ENCODE measurements at regions not wholly inside any gene's neighbourhood (a gene's known extent, or its start where the extent isn't known, plus 50 kb on each side); places are given as distances from the start of the nearest gene placed in this dataset.

DNA sequence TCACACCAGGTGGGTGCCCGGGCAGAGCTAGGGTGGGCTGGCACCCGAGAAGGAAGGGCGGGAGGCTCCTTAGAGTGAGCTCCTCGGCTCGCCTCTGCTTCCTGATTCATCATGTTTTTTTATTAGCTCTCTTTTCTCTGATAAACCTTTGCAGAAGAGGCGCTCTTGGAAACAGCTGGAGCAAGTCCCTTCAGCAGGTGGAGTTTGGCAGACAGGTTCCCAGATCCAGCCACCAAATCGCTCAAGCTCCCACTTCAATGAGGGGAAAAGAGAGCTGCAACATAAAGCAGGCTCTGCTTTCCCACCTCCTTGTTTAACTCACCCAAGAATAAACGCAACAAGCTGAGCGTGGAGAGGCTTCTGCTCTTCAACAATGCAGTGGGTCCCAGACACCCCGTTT, 244.8 kb downstream of the TSHZ3 start:
- POLR2A ChIA-PET, result no interaction called here
- CTCF ChIA-PET, result interaction anchor here (0.8 to 1.6 kb wide), 3 partner anchors 11 to 444 kb away, joined by 3 to 5 read pairs (median 3); no protein-coding TSS in a partner anchor

DNA sequence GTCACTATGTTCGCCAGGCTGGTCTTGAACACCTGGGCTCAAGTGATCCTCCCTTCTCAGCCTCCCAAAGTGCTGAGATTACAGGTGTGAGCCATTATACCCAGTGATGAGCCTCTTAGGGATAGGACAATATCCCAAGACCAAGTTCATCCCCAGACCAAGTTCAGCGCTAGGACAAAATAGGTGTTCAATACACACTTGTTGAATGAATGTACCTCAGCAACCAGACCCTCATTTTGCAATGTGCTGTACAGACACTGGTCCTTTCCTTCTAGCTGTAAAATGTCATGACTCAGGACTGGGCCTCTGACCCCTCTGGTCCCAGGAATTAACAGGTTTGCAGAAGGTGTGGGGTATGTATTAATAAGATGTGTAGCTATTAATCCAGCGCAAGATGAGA, 246.0 kb downstream of the TSHZ3 start:
- H3K4me3 ChIP-seq (ENCODE audit: low read depth, low read length), result no peak overlapping the region
- ChIA-PET POLR2A (no interaction called here), CTCF (interaction anchor here (0.6 to 1.2 kb wide), 3 partner anchors 13 to 39 kb away, joined by 3 read pairs; no protein-coding TSS in a partner anchor)
- no peaks in the 10 kb centered on the region for H3K36me3 ChIP-seq (ENCODE audit: control insufficient read depth, insufficient read depth, low read length)
- DNase-seq (ENCODE audit: low read depth), result no peak
- H3K27me3 ChIP-seq (ENCODE audit: control insufficient read depth, insufficient read depth, low read length), result no peaks in the 10 kb centered on the region; the same call in 1 of the 2 replicates
- TF ChIP-seq, protein P1, sequence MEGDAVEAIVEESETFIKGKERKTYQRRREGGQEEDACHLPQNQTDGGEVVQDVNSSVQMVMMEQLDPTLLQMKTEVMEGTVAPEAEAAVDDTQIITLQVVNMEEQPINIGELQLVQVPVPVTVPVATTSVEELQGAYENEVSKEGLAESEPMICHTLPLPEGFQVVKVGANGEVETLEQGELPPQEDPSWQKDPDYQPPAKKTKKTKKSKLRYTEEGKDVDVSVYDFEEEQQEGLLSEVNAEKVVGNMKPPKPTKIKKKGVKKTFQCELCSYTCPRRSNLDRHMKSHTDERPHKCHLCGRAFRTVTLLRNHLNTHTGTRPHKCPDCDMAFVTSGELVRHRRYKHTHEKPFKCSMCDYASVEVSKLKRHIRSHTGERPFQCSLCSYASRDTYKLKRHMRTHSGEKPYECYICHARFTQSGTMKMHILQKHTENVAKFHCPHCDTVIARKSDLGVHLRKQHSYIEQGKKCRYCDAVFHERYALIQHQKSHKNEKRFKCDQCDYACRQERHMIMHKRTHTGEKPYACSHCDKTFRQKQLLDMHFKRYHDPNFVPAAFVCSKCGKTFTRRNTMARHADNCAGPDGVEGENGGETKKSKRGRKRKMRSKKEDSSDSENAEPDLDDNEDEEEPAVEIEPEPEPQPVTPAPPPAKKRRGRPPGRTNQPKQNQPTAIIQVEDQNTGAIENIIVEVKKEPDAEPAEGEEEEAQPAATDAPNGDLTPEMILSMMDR (IDR thresholded peaks at IDR 0.05; ENCODE audit: insufficient read depth, low read depth, low read length), result no peak

More for the DNA sequence above, 244.8 kb downstream of the TSHZ3 start:
- TF ChIP-seq, protein P1 (IDR thresholded peaks at IDR 0.05; ENCODE audit: insufficient read depth, low read depth, low read length), result no peak
- DNase-seq (ENCODE audit: low read depth), result no peak
- Histone ChIP-seq H3K27me3 (ENCODE audit: control insufficient read depth, insufficient read depth, low read length) (no peaks in the 10 kb centered on the region; the same call in 1 of the 2 replicates), H3K4me3 (ENCODE audit: low read depth, low read length) (no peak overlapping the region), H3K36me3 (ENCODE audit: control insufficient read depth, insufficient read depth, low read length) (no peaks in the 10 kb centered on the region)

DNA sequence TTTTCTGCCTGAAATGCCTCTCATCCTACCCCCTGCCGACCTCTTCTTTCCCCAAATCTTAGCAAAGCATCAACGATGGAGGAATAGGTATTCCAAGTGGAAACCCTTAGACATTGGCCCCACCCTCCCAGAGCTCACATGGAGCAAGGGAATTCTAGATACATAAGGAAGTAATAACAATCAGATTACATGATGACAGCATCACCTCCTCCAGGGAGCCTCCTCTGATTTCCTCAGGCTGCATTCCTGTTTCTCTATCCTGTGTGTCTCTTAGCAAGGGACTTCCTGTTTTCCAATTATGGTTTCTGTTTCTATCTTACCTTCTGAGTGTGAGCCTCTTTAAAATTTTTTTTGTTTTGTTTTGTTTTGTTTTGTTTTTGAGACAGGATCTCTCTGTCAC, 246.6 kb downstream of the TSHZ3 start:
- CTCF ChIA-PET, result interaction anchor here (0.7 to 1.7 kb wide), 3 partner anchors 8 to 20 kb away, joined by 3 to 5 read pairs (median 3); no protein-coding TSS in a partner anchor

DNA sequence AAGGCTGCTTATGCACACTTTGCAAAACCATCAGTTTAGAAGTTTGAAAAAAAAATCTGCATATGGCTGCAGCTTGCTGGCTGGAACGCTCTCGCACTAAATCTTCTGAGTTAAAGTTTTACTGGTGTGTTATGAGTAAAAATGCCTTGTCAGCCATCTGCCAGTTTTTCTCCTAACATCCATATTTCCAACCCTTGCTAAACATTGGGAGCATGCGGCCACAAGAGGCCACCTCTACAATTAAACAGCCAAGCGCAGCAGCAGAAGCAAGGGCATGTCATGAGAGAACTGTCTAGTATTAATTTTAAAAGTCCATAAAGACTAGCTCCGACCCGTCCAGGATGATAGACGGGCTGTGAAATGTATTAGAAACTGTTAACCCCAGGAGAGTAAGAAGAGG, 248.3 kb downstream of the TSHZ3 start:
- DNase-seq (ENCODE audit: low read depth), result no peak
- ChIA-PET CTCF (interaction anchor here (0.8 to 3.0 kb wide), 3 partner anchors 9 to 448 kb away, joined by 3 to 20 read pairs (median 5); no protein-coding TSS in a partner anchor), POLR2A (no interaction called here)

More for the DNA sequence above, 246.6 kb downstream of the TSHZ3 start:
- Histone ChIP-seq H3K4me3 (ENCODE audit: low read depth, low read length) (no peak overlapping the region), H3K27me3 (ENCODE audit: control insufficient read depth, insufficient read depth, low read length) (no peaks in the 10 kb centered on the region), H3K36me3 (ENCODE audit: control insufficient read depth, insufficient read depth, low read length) (no peaks in the 10 kb centered on the region)
- TF ChIP-seq, protein P1 (IDR thresholded peaks at IDR 0.05; ENCODE audit: insufficient read depth, low read depth, low read length), result no peak
- DNase-seq (ENCODE audit: low read depth), result no peak
- POLR2A ChIA-PET, result no interaction called here

DNA sequence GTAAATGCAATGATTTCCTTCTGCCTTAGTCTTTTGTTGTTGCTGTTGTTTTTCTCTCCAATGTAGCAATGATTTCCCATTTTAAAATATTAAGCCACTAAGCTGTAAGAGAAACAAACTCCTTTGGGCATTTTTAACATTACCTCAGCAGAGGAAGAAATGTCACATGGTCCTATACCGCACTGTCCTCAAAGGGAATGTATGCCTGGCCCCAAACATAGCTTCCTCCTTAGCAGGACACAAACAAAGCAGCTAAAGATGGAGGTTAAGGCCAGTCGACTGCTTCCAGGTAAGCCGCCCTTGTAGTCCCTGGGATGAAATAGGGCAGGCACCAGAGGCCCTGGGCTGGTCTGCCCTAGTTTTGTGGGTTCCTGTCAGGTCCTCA, 249.0 kb downstream of the TSHZ3 start:
- CTCF ChIA-PET, result interaction anchor here (3.0 kb wide), 1 partner anchor 10 kb away, joined by 20 read pairs; no protein-coding TSS in a partner anchor
- no peaks in the 10 kb centered on the region for H3K27me3 ChIP-seq (ENCODE audit: control insufficient read depth, insufficient read depth, low read length)
- no peak for DNase-seq (ENCODE audit: low read depth)
- TF ChIP-seq, protein P1 (IDR thresholded peaks at IDR 0.05; ENCODE audit: insufficient read depth, low read depth, low read length), result no peak
- POLR2A ChIA-PET, result no interaction called here
- H3K4me3 ChIP-seq (ENCODE audit: low read depth, low read length), result no peak overlapping the region
- H3K36me3 ChIP-seq (ENCODE audit: control insufficient read depth, insufficient read depth, low read length), result no peaks in the 10 kb centered on the region

More for the DNA sequence above, 248.3 kb downstream of the TSHZ3 start:
- no peak overlapping the region for H3K4me3 ChIP-seq (ENCODE audit: low read depth, low read length)
- H3K36me3 ChIP-seq (ENCODE audit: control insufficient read depth, insufficient read depth, low read length), result no peaks in the 10 kb centered on the region
- TF ChIP-seq, protein P1 (IDR thresholded peaks at IDR 0.05; ENCODE audit: insufficient read depth, low read depth, low read length), result no peak
- no peaks in the 10 kb centered on the region for H3K27me3 ChIP-seq (ENCODE audit: control insufficient read depth, insufficient read depth, low read length)
